HL-60 (cell line): ENCODE measurements at regions not wholly inside any gene's neighbourhood (a gene's known extent, or its start where the extent isn't known, plus 50 kb on each side); places are given as distances from the start of the nearest gene placed in this dataset.

ENCODE experiments used
- GABPA ChIP-seq: IDR thresholded peaks from 2 replicates; pipeline ENCODE4 v1.6.1; 2012; ENCODE audit warnings: low read depth
- POLR2AphosphoS5 ChIP-seq: IDR thresholded peaks from 2 replicates; pipeline ENCODE4 v1.6.1; 2012; ENCODE audit warnings: low read depth
- SPI1 ChIP-seq: IDR thresholded peaks from 2 replicates; pipeline ENCODE4 v1.6.1; 2012; ENCODE audit warnings: low read depth, mild to moderate bottlenecking, borderline replicate concordance
- TF ChIP-seq, protein P1 (sequence below): IDR thresholded peaks from one replicate; pipeline ENCODE4 v1.5.1; 2011; ENCODE audit warnings: low read length, control low read depth, inconsistent platforms; ENCODE audit not compliant: insufficient read depth
- TF ChIP-seq, protein P2 (sequence below): IDR thresholded peaks from 2 replicates; pipeline ENCODE4 v1.6.1; 2012; ENCODE audit warnings: low read depth; ENCODE audit not compliant: insufficient replicate concordance

DNA sequence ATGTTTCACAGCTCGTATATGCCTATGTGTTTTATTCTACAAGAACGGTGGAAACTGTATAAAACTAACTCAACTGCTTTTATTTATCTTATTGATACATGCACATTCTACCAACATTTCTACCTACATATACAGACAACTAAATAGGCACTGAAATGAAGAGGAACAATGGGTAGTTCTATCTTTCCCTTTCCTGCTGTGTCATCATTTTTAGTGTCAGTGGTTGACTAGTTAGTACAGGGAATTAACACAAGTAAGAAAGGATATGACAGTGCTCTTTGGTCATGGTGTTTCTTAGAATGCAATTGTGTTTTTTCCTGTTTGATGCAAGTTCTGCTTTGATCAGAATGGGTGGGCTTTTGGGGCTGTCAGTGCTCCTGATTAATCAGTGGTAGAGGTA lies 293.8 kb upstream of the CTSO start:
- TF ChIP-seq POLR2AphosphoS5 (no peak), SPI1 (no peak), GABPA (no peak)
- TF ChIP-seq, protein P1, sequence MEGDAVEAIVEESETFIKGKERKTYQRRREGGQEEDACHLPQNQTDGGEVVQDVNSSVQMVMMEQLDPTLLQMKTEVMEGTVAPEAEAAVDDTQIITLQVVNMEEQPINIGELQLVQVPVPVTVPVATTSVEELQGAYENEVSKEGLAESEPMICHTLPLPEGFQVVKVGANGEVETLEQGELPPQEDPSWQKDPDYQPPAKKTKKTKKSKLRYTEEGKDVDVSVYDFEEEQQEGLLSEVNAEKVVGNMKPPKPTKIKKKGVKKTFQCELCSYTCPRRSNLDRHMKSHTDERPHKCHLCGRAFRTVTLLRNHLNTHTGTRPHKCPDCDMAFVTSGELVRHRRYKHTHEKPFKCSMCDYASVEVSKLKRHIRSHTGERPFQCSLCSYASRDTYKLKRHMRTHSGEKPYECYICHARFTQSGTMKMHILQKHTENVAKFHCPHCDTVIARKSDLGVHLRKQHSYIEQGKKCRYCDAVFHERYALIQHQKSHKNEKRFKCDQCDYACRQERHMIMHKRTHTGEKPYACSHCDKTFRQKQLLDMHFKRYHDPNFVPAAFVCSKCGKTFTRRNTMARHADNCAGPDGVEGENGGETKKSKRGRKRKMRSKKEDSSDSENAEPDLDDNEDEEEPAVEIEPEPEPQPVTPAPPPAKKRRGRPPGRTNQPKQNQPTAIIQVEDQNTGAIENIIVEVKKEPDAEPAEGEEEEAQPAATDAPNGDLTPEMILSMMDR: no peak
- TF ChIP-seq, protein P2, sequence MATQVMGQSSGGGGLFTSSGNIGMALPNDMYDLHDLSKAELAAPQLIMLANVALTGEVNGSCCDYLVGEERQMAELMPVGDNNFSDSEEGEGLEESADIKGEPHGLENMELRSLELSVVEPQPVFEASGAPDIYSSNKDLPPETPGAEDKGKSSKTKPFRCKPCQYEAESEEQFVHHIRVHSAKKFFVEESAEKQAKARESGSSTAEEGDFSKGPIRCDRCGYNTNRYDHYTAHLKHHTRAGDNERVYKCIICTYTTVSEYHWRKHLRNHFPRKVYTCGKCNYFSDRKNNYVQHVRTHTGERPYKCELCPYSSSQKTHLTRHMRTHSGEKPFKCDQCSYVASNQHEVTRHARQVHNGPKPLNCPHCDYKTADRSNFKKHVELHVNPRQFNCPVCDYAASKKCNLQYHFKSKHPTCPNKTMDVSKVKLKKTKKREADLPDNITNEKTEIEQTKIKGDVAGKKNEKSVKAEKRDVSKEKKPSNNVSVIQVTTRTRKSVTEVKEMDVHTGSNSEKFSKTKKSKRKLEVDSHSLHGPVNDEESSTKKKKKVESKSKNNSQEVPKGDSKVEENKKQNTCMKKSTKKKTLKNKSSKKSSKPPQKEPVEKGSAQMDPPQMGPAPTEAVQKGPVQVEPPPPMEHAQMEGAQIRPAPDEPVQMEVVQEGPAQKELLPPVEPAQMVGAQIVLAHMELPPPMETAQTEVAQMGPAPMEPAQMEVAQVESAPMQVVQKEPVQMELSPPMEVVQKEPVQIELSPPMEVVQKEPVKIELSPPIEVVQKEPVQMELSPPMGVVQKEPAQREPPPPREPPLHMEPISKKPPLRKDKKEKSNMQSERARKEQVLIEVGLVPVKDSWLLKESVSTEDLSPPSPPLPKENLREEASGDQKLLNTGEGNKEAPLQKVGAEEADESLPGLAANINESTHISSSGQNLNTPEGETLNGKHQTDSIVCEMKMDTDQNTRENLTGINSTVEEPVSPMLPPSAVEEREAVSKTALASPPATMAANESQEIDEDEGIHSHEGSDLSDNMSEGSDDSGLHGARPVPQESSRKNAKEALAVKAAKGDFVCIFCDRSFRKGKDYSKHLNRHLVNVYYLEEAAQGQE: no peak
